Prostate gland (tissue), 2 donors: ENCODE measurements at regions not wholly inside any gene's neighbourhood (a gene's known extent, or its start where the extent isn't known, plus 50 kb on each side); places are given as distances from the start of the nearest gene placed in this dataset.

Experiments
- DNase-seq: peaks from one replicate; pipeline ENCODE4 v3.0.0-alpha.2; 2019; ENCODE audit warnings: low spot score
- H3K27ac ChIP-seq, 2 donors: fragments of 200-600 bp; sonication (generic); 2 replicates each; pipeline ENCODE4 v1.5.1; 2017 to 2019
- H3K27me3 ChIP-seq: fragments of 200-600 bp; sonication (generic); replicated peaks from 2 replicates; pipeline ENCODE4 v1.5.1; 2019; ENCODE audit not compliant: insufficient read depth
- H3K36me3 ChIP-seq, 2 donors: fragments of 200-600 bp; sonication (generic); 1 replicate in 1 of 2; 2 replicates in 1 of 2; pipeline versions ENCODE4 v1.5.1 to v1.8.1; 2017 to 2019
- H3K4me1 ChIP-seq: fragments of 200-600 bp; sonication (generic); replicated peaks from 2 replicates; pipeline ENCODE4 v1.5.1; 2019
- H3K4me3 ChIP-seq, 2 donors: fragments of 200-600 bp; sonication (generic); 2 replicates each; pipeline ENCODE4 v1.5.1; 2017 to 2019
- H3K9me3 ChIP-seq: fragments of 200-600 bp; sonication (generic); 2 replicates; pipeline ENCODE4 v1.5.1; 2017
- POLR2A ChIP-seq: fragments of 450-650 bp; IDR thresholded peaks from one replicate; pipeline ENCODE4 v1.6.1; 2016; ENCODE audit warnings: antibody characterized with exemption, mild to moderate bottlenecking
- POLR2AphosphoS5 ChIP-seq: sonication (generic); formaldehyde crosslinking; IDR thresholded peaks from one replicate; pipeline ENCODE4 v1.6.1; 2017; ENCODE audit warnings: antibody characterized with exemption
- WGBS: methylation state at CpG from one replicate; pipeline ENCODE4 v1.1.5; 2018; 5-methylcytosine and 5-hydroxymethylcytosine counted together
- intact Hi-C: fragments of 100-400 bp; cut with DNase I; formaldehyde crosslinking; loops from one replicate; pipeline ENCODE4 v1.14.2; 2022
- TF ChIP-seq, protein P1 (sequence below), 4 experiments: fragments of 200-600 bp in 2 of 4; fragments of 450-650 bp in 2 of 4; sonication (generic) in 2 of 4; IDR thresholded peaks; 1 replicate in 3 of 4; 2 replicates in 1 of 4; pipeline ENCODE4 v1.5.1; 2016 to 2019; ENCODE audit warnings: antibody characterized with exemption in 4 of 4, mild to moderate bottlenecking in 2 of 4, moderate library complexity in 2 of 4

DNA sequence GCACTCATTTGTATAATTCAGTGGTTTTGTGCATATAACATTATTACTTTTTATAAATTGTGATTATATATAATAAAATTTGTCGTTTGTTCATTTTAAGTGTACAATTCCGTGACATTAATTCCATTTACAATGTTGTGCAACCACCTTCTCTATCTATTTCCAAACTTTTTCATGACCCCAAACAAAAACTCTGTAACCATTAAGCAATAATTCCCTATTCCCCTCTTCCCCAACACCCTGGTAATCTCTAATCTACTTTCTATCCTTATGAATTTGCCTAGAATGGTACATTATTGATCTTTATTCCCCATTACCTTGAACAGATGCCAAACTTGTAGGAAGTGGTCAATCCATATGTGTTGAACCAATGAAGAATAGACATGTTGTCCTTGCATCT lies 61.3 kb upstream of the SMIM36 start:
- no peak overlapping the region for H3K27ac ChIP-seq
- no peak for DNase-seq
- no peaks in the 10 kb centered on the region for H3K36me3 ChIP-seq
- H3K4me1 ChIP-seq = no peaks in the 10 kb centered on the region
- no peak overlapping the region for H3K4me3 ChIP-seq
- WGBS = 90% methylated on average over 2 of the region's 2 CpGs
- TF ChIP-seq POLR2A = no peak
- no peak for TF ChIP-seq POLR2AphosphoS5
- TF ChIP-seq, protein P1, sequence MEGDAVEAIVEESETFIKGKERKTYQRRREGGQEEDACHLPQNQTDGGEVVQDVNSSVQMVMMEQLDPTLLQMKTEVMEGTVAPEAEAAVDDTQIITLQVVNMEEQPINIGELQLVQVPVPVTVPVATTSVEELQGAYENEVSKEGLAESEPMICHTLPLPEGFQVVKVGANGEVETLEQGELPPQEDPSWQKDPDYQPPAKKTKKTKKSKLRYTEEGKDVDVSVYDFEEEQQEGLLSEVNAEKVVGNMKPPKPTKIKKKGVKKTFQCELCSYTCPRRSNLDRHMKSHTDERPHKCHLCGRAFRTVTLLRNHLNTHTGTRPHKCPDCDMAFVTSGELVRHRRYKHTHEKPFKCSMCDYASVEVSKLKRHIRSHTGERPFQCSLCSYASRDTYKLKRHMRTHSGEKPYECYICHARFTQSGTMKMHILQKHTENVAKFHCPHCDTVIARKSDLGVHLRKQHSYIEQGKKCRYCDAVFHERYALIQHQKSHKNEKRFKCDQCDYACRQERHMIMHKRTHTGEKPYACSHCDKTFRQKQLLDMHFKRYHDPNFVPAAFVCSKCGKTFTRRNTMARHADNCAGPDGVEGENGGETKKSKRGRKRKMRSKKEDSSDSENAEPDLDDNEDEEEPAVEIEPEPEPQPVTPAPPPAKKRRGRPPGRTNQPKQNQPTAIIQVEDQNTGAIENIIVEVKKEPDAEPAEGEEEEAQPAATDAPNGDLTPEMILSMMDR (IDR thresholded peaks at IDR 0.05) = no peak
- no peaks in the 10 kb centered on the region for H3K9me3 ChIP-seq
- intact Hi-C loops = no loop called here
- no peaks in the 10 kb centered on the region for H3K27me3 ChIP-seq

DNA sequence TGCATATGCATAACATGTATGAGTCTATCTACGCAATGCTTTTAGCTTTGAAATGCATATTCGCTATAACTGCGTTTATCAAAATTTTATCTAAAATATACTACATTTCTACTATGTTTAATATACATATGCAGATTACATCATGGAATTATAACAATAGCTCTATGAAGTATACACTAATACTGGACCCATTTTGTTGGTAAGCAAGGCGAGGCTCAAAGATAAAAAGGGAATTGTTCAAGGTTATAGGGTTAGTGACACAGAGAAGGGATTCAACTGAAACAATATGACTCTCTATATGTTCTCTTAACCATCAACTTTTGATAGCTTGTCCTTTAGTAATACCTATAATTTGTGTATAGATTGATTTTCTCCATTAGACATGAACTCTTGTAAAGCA lies 60.9 kb upstream of the SMIM36 start:
- DNase-seq = no peak
- no peaks in the 10 kb centered on the region for H3K4me1 ChIP-seq
- TF ChIP-seq POLR2AphosphoS5 (no peak), POLR2A (no peak)
- TF ChIP-seq, protein P1 (IDR thresholded peaks at IDR 0.05) = no peak
- no peaks in the 10 kb centered on the region for H3K9me3 ChIP-seq
- intact Hi-C loops = no loop called here
- H3K27me3 ChIP-seq = no peaks in the 10 kb centered on the region
- H3K36me3 ChIP-seq = no peaks in the 10 kb centered on the region
- H3K27ac ChIP-seq = no peak overlapping the region
- WGBS = 97% methylated on average over 4 of the region's 4 CpGs
- no peak overlapping the region for H3K4me3 ChIP-seq

DNA sequence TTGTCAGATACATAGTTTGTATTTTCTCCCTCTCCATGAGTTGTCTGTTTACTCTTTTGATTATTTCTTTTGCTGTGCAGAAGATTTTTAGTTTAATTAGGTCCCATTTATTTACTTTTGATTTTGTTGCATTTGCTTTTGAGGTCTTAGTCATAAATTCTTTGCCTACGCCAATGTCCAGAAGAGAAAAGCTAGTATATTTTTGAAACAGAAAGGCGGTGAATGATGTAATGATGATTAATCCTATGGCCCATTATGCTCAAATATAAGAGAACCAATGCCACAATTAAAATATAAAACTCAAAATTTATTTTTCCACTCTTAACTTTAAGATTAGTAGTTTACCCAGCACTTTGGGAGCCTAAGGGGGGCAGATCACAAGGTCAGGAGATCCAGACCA lies 59.8 kb upstream of the SMIM36 start:
- WGBS = 93% methylated on average over 2 of the region's 2 CpGs
- no peaks in the 10 kb centered on the region for H3K9me3 ChIP-seq

DNA sequence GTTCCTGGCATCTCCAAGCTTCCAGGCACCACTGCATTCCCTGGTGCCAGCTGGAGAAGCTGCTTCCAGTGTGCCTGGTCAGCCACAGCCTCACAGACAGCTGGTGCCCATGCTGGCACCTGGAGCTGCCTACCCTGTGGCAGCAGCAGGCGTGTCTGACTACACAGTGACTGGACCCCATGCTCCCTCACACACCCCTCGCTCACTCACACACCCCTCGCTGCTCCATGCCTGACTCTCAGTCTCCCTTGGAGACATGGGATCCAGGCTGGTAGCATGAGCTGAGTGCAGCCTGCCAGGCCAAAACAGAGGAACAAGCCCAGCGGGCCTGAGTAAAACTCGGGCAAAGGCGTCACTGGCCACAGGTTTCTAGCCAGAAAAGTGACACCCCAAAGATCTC lies 59.1 kb upstream of the SMIM36 start:
- no peaks in the 10 kb centered on the region for H3K9me3 ChIP-seq
- TF ChIP-seq POLR2AphosphoS5 (no peak), POLR2A (no peak)
- TF ChIP-seq, protein P1 (IDR thresholded peaks at IDR 0.05) = no peak
- 86% methylated on average over 6 of the region's 6 CpGs for WGBS
- no peak for DNase-seq
- H3K27ac ChIP-seq = no peak overlapping the region
- intact Hi-C loops = no loop called here
- no peaks in the 10 kb centered on the region for H3K27me3 ChIP-seq
- no peaks in the 10 kb centered on the region for H3K36me3 ChIP-seq
- no peak overlapping the region for H3K4me3 ChIP-seq
- H3K4me1 ChIP-seq = no peaks in the 10 kb centered on the region

More for the DNA sequence above, 59.8 kb upstream of the SMIM36 start:
- H3K27me3 ChIP-seq = no peaks in the 10 kb centered on the region
- no peaks in the 10 kb centered on the region for H3K36me3 ChIP-seq
- no peaks in the 10 kb centered on the region for H3K4me1 ChIP-seq
- intact Hi-C loops = no loop called here
- no peak overlapping the region for H3K27ac ChIP-seq
- H3K4me3 ChIP-seq = no peak overlapping the region
- TF ChIP-seq POLR2A (no peak), POLR2AphosphoS5 (no peak)
- TF ChIP-seq, protein P1 (IDR thresholded peaks at IDR 0.05) = no peak
- no peak for DNase-seq

DNA sequence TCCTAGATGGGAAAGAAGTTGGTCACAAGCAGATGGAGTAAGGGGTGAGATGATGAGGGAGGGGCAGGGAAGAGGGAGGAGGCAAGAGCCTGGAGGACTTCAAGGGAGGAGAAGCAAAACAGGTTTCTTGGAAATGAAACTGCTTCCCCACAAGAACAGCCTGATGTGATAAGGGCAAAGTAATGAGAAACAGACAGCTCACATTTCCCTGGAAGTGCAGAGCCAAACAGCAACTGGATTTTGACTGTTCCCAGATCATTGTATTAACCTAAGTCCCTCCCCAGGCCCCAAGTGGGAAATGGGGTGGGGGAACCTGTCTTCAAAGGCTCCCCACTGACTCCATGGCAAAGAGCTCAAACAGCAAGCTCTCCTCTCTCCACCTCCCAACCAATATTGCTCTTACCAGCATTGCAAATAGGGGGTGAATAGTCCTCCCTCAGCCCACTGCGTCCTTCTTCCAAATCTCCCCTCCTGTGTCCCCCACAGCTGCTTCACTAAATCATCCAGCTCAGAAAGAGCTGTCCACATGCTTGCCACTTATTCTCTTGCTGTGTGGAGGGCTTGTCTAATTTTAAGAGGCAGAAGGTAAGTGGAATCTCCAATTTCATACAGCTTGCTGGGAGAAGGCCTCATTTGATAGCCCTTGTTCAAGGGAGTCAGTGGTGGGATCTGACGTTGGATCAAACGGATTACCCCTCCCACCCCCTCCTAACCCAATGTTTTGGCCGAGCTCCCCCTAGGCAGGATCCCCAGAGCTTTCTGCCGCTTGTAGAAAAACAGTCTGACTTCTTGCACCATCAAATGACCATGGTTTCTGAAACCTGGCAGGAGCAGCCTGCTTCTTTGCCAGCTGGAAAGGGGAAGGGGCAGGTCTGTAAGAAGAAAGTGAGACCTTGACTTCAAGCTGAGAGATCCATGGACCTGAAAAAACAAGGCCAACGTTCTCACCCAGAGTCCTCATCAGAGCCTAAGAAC lies 56.3 kb upstream of the SMIM36 start:
- Histone ChIP-seq H3K27ac (no peak overlapping the region), H3K36me3 (no peaks in the 10 kb centered on the region), H3K4me1 (no peaks in the 10 kb centered on the region), H3K4me3 (no peak overlapping the region), H3K9me3 (no peaks in the 10 kb centered on the region), H3K27me3 (no peaks in the 10 kb centered on the region)
- TF ChIP-seq POLR2AphosphoS5 (no peak), POLR2A (no peak)
- TF ChIP-seq, protein P1 (IDR thresholded peaks at IDR 0.05) = no peak
- no peak for DNase-seq
- WGBS = 16% methylated on average over 6 of the region's 6 CpGs
- intact Hi-C loops = no loop called here
